ENCODE measurements at regions not wholly inside any gene's neighbourhood (a gene's known extent, or its start where the extent isn't known, plus 50 kb on each side); places are given as distances from the start of the nearest gene placed in this dataset.
"Not testable (repeated sequence)": the region's sequence is repeated elsewhere in the genome, so short reads cannot be mapped to it uniquely, and the experiment has no call there.

- no peak for DNase-seq
Observed at GRCh38 chr18:29494371-29494770, 1317.4 kb upstream of the CDH2 start.

GRCh38 chr18:29491907-29492306 is 1315.0 kb upstream of the CDH2 start:
- no peak for DNase-seq

- no peak for DNase-seq
Observed at GRCh38 chr18:29488617-29489016, 1311.7 kb upstream of the CDH2 start.

GRCh38 chr18:29465526-29465925 is 1288.6 kb upstream of the CDH2 start:
- no peak for DNase-seq

GRCh38 chr18:29459972-29460371 is 1283.0 kb upstream of the CDH2 start:
- no peak for DNase-seq

- DNase-seq = no peak
Observed at GRCh38 chr18:29457316-29457889, 1280.5 kb upstream of the CDH2 start.

GRCh38 chr18:29449424-29449823 is 1272.5 kb upstream of the CDH2 start:
- DNase-seq = no peak

GRCh38 chr18:29439398-29439797 is 1262.5 kb upstream of the CDH2 start:
- DNase-seq = no peak

GRCh38 chr18:29436459-29436858 is 1259.5 kb upstream of the CDH2 start:
- no peak for DNase-seq

- DNase-seq = no peak
Observed at GRCh38 chr18:29434650-29435049, 1257.7 kb upstream of the CDH2 start.

- DNase-seq = no peak
Observed at GRCh38 chr18:29430416-29430815, 1253.5 kb upstream of the CDH2 start.

- no peak for DNase-seq
Observed at GRCh38 chr18:29418136-29418535, 1241.2 kb upstream of the CDH2 start.

GRCh38 chr18:29406996-29407395 is 1230.1 kb upstream of the CDH2 start:
- no peak for DNase-seq

GRCh38 chr18:29397536-29397935 is 1220.6 kb upstream of the CDH2 start:
- no peak for DNase-seq

GRCh38 chr18:29383311-29384273 is 1206.7 kb upstream of the CDH2 start:
- DNase-seq = no peak

GRCh38 chr18:29378651-29379136 is 1201.8 kb upstream of the CDH2 start:
- DNase-seq = no peak

GRCh38 chr18:29377346-29377745 is 1200.4 kb upstream of the CDH2 start:
- DNase-seq = no peak

GRCh38 chr18:29373000-29373399 is 1196.1 kb upstream of the CDH2 start:
- no peak for DNase-seq

- no peak for DNase-seq
Observed at GRCh38 chr18:29361843-29362242, 1184.9 kb upstream of the CDH2 start.

- not testable (repeated sequence) for DNase-seq
Observed at GRCh38 chr18:29360659-29361058, 1183.7 kb upstream of the CDH2 start.

GRCh38 chr18:29359222-29359621 is 1182.3 kb upstream of the CDH2 start:
- DNase-seq = not testable (repeated sequence)

GRCh38 chr18:29351171-29351570 is 1174.2 kb upstream of the CDH2 start:
- DNase-seq = no peak

- no peak for DNase-seq
Observed at GRCh38 chr18:29328932-29329331, 1152.0 kb upstream of the CDH2 start.

GRCh38 chr18:29326214-29326613 is 1149.3 kb upstream of the CDH2 start:
- DNase-seq = no peak

Data from suppressor macrophage (primary cell).